ENCODE measurements at regions not wholly inside any gene's neighbourhood (a gene's known extent, or its start where the extent isn't known, plus 50 kb on each side); places are given as distances from the start of the nearest gene placed in this dataset.
A peak's percentile ranks its signal among the peaks of the same experiment; 100 is the strongest.

- no peak for DNase-seq (ENCODE audit: low read depth in 4 of 4, low spot score in 3 of 4)
These were observed 295.0 kb downstream of the CAAP1 start for GRCh38 chr9:26597542-26598149.

- DNase-seq (ENCODE audit: low read depth in 4 of 4, low spot score in 3 of 4): no peak
These were observed 313.5 kb downstream of the CAAP1 start for GRCh38 chr9:26579056-26579455.

GRCh38 chr9:26574898-26575440 is 317.6 kb downstream of the CAAP1 start:
- no peak for DNase-seq (ENCODE audit: low read depth in 4 of 4, low spot score in 3 of 4)

GRCh38 chr9:26574256-26574655 is 318.3 kb downstream of the CAAP1 start:
- DNase-seq (ENCODE audit: low read depth in 4 of 4, low spot score in 3 of 4): no peak

- DNase-seq (ENCODE audit: low read depth in 4 of 4, low spot score in 3 of 4): no peak
These were observed 324.6 kb downstream of the CAAP1 start for GRCh38 chr9:26567976-26568375.

- DNase-seq (ENCODE audit: low read depth in 4 of 4, low spot score in 3 of 4): no peak
These were observed 326.5 kb downstream of the CAAP1 start for GRCh38 chr9:26566141-26566540.

GRCh38 chr9:26565118-26565517 is 327.5 kb downstream of the CAAP1 start:
- DNase-seq (ENCODE audit: low read depth in 4 of 4, low spot score in 3 of 4): no peak

- DNase-seq (ENCODE audit: low read depth in 4 of 4, low spot score in 3 of 4): no peak
These were observed 330.3 kb downstream of the CAAP1 start for GRCh38 chr9:26562338-26562737.

- DNase-seq (ENCODE audit: low read depth in 4 of 4, low spot score in 3 of 4): no peak
These were observed 330.7 kb downstream of the CAAP1 start for GRCh38 chr9:26561928-26562327.

GRCh38 chr9:26559506-26559905 is 333.1 kb downstream of the CAAP1 start:
- DNase-seq (ENCODE audit: low read depth in 4 of 4, low spot score in 3 of 4): no peak

- DNase-seq (ENCODE audit: low read depth in 4 of 4, low spot score in 3 of 4): no peak
These were observed 340.6 kb downstream of the CAAP1 start for GRCh38 chr9:26551971-26552370.

- no peak for DNase-seq (ENCODE audit: low read depth in 4 of 4, low spot score in 3 of 4)
These were observed 341.2 kb downstream of the CAAP1 start for GRCh38 chr9:26551451-26551850.

GRCh38 chr9:26548781-26549290 is 343.8 kb downstream of the CAAP1 start:
- no peak for DNase-seq (ENCODE audit: low read depth in 4 of 4, low spot score in 3 of 4)

GRCh38 chr9:26539867-26540493 is 352.6 kb downstream of the CAAP1 start:
- DNase-seq (ENCODE audit: low read depth in 4 of 4, low spot score in 3 of 4): no peak

GRCh38 chr9:26537211-26537610 is 355.4 kb downstream of the CAAP1 start:
- DNase-seq (ENCODE audit: low read depth in 4 of 4, low spot score in 3 of 4): no peak

- no peak for DNase-seq (ENCODE audit: low read depth in 4 of 4, low spot score in 3 of 4)
These were observed 357.5 kb downstream of the CAAP1 start for GRCh38 chr9:26535151-26535550.

- DNase-seq (ENCODE audit: low read depth in 4 of 4, low spot score in 3 of 4): no peak
These were observed 361.8 kb downstream of the CAAP1 start for GRCh38 chr9:26530841-26531240.

GRCh38 chr9:26527931-26528330 is 364.7 kb downstream of the CAAP1 start:
- no peak for DNase-seq (ENCODE audit: low read depth in 4 of 4, low spot score in 3 of 4)

GRCh38 chr9:26524267-26524666 is 368.3 kb downstream of the CAAP1 start:
- DNase-seq (ENCODE audit: low read depth in 4 of 4, low spot score in 3 of 4): peak; percentile 18 to 48 (median 44)

- DNase-seq (ENCODE audit: low read depth in 4 of 4, low spot score in 3 of 4): no peak
These were observed 369.0 kb downstream of the CAAP1 start for GRCh38 chr9:26523577-26523976.

GRCh38 chr9:26520141-26520540 is 372.5 kb downstream of the CAAP1 start:
- no peak for DNase-seq (ENCODE audit: low read depth in 4 of 4, low spot score in 3 of 4)

- DNase-seq (ENCODE audit: low read depth in 4 of 4, low spot score in 3 of 4): no peak
These were observed 375.7 kb downstream of the CAAP1 start for GRCh38 chr9:26516773-26517343.
